Renal cortex interstitium (tissue), 11 donors: ENCODE measurements at regions not wholly inside any gene's neighbourhood (a gene's known extent, or its start where the extent isn't known, plus 50 kb on each side); places are given as distances from the start of the nearest gene placed in this dataset.
A peak's percentile ranks its signal among the peaks of the same experiment; 100 is the strongest.
"Not testable (repeated sequence)": the region's sequence is repeated elsewhere in the genome, so short reads cannot be mapped to it uniquely, and the experiment has no call there.

Experiments used
- DNase-seq, 11 donors: peaks; one replicate each; pipeline ENCODE4 v3.0.0-alpha.2; 2013; ENCODE audit warnings: low read depth in 9 of 11, low spot score in 4 of 11; ENCODE audit errors: extremely low read depth in 1 of 11

DNA sequence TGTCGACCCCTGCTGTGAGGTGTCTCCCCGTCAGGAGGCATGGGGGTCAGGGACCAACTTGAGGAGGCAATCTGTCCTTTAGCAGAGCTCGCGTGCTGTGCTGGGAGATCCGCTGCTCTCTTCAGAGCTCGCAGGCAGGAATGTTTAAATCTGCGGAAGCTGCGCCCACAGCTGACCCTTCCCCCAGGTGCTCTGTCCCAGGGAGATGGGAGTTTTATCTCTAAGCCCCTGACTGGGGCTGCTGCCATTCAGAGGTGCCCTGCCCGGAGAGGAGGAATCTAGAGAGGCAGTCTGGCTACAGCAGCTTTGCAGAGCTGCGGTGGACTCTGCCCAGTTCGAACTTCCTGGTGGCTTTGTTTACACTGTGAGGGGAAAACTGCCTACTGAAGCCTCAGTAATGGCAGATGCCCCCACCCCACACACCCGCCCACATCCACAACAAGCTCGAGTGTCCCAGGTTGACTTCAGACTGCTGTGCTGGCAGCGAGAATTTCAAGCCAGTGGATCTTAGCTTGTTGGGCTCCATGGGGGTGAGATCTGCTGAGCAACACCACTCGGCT is 133.1 kb downstream of the CENPC start:
- DNase-seq, result not testable (repeated sequence)

DNA sequence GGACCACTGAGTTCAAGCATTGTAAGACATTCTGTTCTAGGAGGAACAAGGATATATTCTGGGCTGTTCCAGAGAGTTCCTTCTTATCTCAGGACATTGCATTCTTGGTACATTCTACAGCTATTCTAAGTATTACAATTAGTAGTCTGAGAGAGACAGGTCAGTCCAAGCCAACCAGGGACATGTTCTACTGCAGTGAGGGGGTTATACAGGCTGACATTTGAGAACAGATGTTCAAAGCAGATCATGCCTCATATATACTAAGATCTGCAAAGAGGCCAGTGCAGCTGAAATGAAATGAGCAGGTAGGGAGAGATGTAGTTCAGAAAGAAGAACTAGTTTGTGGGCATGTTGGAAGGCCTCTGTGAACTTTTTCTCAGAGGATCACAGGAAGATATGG is 142.0 kb downstream of the CENPC start:
- DNase-seq, result no peak

DNA sequence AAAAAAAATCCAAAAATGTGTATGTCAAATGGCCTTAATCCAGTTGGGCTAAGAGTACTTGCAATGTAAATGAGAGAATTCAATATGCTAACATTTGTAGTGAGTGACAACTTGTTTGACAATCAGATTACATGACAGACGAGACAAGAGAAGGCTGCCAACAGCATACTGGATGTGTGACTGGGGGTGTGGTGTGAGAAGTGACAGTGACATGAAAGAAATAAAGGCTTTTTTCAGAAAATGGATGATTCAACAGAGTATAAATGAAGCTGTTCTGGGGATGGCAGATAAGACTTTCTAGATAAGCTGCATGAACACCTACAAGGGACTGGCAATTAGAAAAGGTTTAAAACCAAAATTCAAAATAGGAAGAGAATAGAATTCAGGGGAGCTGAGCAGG is 143.4 kb downstream of the CENPC start:
- DNase-seq, result no peak

DNA sequence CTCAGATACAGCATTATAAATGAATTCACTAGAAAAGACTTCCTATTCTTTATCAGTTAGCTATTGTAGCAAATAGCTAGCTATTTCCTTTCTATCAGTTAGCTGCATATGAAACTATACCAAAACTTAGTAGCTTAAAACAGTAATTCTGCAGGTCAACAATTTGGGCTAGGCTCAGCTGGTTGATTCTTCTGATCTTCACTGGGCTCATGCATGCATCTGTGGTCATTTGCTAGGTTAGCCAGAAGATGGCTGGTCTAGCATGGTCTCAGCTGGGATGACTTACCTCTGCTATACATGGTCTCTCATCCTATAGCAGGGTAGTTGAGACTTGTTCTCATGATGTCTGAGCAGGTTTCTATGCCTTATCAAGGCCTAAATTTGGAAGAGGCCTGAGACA is 147.4 kb downstream of the CENPC start:
- no peak for DNase-seq

DNA sequence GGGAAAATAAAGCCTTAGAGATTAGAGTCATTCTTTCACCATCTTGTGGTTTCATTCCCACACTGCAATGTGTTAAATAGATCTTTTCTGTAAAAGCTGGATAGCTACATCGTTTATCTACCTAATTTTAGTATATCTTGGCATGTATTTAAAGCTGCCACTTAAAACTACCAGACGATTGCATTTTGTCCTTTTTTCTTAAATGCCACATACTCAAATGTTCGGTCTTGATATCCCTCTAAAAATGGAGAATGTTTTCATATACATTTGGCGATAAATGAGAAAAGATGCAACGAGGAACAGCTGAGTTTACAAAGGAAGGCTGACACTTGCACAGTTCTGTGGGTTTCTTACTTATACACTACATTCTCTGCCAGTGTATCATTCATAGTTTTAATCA is 148.3 kb downstream of the CENPC start:
- DNase-seq, result no peak

DNA sequence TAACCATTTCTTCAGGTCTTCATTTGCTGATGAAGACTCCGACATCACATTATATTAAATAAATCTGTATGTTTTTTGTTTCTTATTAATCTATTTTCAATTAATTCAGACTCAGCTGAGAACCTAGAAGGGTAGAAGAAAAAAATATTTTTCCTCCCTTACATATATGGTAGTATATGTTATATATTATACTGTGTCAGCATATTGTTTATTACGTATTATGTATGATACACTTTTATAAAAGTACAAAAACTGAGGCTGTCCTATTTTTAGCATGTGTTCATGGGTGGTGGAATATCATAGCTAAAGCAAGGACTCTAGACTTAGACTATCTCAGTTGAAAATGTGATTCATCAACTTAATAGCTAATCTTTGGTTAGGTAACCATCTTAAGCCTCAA is 149.3 kb downstream of the CENPC start:
- DNase-seq, result no peak

DNA sequence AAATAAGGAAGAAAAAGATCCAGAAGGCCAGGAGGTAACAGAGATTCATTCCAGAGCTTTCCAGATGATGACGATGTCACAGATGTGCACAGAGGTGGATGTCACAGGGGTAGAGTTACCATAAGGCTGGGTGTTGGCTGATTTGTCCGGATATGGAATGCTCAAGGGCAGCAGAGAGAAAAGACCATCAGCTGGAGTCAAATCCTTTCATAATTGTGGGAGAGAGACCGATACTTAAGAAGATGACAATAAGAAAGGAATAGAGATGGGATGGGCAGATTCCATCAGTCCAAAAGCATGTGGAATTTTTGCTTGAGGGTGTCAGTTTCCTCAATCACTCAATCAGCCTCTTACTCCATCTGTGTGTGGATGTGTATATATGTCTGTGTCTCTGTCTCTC is 150.4 kb downstream of the CENPC start:
- DNase-seq, result no peak

DNA sequence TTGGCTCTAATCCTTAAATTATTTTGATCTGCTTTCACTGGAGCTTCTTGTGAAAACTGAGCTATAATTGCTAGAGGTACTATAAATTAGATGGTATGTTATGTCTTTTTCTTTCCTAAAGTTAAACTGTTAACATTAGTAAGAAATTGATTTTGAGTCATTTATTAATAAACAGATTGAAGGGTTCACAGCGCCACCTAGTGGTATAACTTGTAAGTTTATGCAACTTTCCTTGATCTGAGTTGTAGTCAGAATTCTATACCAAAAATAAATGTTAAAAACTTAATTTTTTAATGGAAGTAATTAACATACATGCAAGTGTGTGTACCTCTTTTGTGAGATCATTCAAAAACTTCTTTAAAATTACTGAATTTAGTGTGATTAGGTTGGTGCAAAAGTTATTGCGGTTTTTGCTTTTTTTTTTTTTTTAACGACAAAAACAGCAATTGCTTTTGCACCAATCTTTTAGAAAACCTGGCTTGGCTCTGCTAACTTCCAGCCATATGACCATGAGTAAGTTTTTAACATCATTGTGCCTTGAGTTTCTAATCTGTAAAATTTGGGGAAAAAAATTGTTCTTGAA is 151.5 kb downstream of the CENPC start:
- peak in 10 of 11 donors; percentile 1 to 35 (median 22) for DNase-seq

DNA sequence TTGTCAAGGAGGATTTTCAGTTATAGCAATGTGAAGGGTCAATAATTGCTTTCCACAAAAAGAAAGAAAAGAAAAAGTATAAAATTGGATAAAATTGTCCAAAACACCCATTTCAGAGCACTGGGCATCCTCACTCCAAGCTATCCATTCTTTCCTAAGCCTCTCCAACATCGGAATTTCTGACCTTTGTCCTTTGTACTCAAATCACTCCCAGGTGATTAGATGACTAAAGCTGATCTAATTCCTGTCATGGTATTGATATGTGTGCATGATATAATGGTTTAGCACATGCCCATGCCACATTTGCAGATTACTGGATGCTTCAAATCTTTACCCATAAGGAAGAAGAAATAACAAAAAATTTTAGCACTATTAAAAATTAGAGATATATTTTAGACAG is 152.3 kb downstream of the CENPC start:
- no peak for DNase-seq

DNA sequence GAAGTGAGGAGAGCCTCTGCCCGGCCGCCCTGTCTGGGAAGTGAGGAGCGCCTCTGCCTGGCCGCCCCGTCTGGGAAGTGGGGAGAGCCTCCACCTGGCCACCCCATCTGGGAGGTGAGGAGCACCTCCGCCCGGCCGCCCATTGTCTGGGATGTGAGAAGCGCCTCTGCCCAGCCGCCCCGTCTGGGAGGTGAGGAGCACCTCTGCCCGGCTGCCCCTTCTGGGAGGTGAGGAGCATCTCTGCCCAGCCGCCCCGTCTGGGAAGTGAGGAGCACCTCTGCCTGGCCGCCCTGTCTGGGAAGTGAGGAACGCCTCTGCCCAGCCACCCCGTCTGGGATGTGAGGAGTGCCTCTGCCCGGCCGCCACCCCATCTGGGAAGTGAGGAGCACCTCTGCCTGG is 163.9 kb downstream of the CENPC start:
- DNase-seq, result not testable (repeated sequence)

DNA sequence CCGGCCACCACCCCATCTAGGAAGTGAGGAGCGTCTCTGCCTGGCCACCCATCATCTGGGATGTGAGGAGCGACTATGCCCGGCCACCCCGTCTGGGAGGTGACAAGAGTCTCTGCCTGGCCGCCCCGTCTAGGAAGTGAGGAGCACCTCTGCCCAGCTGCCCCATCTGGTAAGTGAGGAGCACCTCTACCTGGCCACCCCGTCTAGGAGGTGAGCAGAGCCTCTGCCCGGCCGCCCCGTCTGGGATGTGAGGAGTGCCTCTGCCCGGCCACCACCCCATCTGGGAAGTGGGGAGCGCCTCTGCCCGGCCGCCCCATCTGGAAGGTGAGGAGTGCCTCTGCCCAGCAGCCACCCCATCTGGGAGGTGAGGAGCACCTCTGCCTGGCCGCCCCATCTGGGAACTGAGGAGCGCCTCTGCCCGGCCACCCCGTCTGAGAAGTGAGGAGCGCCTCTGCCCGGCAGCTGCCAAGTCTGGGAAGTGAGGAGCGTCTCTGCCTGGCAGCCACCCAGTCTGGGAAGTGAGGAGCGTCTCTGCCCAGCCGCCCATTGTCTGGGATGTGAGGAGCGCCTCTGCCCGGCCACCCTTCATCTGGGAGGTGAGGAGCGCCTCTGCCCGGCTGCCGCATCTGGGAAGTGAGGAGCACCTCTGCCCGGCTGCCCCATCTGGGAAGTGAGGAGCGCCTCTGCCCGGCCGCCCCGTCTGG is 164.4 kb downstream of the CENPC start:
- DNase-seq, result not testable (repeated sequence)

DNA sequence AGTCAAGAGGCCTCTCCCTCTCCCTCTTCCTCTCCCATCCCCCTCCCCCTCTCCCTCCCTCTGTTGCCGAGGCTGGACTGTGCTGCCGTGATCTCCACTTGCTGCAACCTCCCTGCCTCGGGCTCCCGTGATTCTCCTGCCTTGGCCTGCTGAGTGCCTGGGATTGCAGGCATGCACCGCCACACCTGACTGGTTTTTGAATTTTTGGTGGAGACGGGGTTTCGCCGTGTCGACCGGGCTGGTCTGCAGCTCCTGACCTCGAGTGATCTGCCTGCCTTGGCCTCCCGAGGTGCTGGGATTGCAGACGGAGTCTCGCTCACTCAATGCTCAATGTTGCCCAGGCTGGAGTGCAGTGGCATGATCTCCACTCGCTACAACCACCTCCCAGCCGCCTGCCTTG is 165.1 kb downstream of the CENPC start:
- DNase-seq, result no peak

DNA sequence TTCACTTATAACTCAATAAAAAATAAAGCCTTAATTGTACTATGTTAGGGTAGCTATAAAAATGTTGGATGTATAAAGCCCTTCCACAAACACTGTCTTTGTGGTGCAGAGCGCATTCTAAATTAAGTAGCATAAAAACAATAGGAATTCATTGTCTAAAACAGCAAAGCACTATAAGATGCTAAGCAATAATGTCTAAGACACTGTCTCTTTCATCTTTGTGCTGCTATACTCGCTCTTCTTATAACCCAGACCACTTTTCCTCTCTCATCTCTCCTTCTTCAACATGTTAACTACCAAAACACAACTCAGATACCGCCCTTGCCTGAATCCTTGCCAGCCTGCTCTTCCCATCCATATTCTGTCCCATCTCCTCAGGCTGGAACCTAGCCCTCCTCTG is 170.0 kb downstream of the CENPC start:
- DNase-seq, result no peak

DNA sequence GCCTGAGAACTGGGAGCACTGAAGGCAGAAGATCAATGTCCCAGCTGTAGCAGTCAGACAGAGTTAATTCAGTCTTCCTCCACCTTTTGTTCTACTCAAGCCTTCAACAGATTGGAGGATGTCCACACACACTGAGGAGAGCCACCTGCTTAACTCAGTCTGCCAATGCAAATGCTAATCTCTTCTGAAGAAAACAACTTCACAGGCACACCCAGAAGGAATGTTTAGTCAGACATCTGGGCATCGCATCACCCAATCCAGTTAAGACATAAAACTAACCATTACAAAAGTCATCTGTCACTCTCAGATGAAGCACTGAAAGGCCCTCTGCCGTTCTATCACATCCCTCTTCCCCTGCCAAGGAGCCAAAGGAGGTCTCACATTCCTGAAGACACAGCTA is 173.7 kb downstream of the CENPC start:
- no peak for DNase-seq

DNA sequence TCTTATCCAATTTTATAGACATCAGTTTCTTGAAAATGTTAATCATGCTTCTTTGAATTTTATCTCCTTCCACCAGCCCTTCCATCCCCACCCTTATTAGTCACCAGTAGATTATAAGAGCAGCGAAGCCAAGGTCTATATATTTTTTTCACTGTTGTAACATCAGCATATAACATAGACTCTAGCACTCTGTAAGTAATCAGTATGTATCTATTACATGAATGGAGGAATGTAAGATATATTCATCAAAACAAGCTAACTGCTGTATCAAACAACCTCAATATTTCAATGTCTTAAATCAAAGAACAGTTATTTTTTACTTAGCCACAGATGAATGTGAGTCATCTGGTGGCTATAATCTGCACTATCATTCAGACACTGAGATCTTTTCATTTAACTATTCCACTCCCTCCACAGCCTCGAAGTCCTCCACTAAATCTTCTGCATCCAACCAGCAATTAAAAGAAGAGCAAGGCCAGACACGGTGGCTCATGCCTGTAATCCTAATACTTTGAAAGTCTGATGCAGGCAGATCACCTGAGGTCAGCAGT is 178.9 kb downstream of the CENPC start:
- no peak for DNase-seq

DNA sequence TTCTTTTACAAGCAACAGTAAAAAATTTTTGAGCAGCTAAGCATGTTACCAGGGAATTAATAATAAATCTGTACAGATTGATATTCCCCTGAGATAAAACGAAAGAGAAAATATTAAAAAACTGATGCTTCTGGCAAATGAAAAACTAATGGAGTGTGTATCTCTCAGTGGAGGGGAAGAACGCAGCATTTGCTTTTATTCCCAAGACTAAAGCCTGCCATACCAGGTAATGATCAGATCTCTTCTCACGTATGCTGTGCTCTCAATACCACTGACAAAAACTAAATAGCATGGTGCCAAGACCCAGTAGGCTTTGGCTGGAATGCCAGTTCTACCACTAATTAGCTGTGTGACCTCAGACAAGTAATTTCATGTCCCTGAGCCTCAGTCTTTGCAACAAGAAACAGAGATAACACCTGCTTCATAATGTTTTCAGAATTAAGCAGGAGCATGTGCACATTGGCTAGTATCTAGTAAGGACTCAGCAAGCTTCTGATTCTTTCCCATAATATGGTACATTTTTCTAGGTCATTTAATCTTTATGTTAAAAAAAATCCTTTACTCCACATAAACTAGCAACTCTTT is 179.6 kb downstream of the CENPC start:
- DNase-seq, result no peak

DNA sequence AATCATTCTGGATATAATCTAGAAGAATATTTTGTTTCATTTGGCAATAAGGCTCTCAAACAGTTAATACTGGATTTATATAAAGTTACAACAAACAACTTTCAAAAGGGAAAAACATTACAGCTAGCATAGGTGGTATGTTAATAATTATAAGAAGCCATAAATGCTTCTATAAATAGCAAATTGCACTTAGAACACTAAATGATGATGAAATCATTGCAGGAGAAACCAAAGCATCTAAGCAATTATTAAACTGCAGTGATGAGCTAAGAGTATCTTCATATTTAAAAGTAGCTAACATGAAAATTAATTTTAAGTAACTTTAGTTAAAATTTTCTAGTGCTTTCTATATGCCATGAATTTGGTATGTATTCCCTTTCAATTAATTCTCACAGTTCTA is 189.5 kb downstream of the CENPC start:
- DNase-seq, result no peak

DNA sequence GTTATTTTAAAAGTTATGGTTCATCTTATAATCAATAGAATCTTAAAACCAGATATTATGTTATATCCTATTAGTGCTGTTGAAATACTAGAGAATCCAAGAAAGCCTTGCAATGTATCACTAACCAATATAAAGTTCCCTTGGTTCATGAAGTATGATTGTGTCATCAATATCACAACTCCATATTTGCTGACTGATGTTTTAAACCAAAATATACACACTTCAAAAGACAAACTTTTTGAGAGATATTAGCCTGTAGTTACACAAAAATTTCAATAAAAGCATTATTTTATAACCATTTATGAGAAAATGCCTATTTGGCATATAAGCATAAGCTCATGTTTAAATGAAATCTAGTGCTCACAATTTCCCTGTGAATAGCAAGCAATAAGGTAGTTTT is 198.6 kb downstream of the CENPC start:
- no peak for DNase-seq

DNA sequence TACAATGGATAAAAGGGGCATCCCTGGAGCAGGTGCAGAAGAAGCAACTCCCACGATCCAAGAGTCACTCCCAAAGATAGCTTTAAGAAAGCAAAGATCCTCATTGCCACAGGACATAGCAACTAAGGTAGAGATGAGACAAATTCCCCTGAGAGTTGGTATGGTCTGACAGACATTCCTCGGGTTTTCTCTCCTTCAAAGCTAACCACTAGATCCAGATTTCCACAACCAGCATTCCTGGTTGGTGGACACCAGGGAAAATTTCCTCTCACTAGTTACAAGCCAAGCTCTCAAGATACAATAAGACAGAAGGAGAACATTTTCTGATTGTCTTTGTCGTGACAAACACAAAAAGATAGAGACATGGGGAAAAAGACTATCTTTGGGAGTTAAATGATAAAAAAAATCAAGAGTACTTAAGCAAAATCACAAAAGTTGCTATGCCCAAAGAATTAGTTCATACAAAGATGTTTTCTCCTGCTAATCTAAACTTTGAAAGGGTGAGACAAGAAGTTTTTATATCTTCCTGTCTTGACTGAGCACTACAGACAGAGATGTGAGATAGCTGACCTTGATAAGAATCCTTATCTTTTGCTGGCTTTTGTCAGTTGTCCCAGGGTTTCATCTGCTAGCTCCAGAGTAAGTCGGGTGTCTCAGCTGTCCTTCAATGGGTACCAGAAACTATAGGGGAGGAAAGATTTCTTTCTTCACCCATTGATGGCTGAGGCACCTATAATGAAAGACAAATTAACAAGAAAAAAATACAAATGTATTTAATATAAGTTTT is 200.5 kb downstream of the CENPC start:
- no peak for DNase-seq

DNA sequence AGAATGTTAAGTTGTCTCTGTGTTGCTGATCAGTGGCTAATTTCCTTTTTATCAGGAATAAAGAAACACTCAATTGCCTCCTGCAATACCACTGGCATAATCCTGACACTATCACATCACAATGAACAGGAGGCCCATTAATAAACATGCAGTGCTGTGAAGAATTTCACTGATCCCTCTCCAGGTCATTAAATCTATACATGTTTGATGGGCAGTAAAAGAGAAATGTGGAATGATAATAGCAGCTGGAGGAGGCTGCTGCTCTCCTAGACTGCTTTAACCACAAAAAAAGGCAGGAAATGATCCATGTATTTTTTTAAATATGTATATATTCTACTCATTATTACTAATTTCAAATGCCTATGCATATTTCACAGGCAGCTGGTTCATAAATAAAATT is 202.1 kb downstream of the CENPC start:
- peak in 6 of 11 donors; percentile 15 to 39 (median 21) for DNase-seq
